WTC11 (cell line): ENCODE measurements at regions not wholly inside any gene's neighbourhood (a gene's known extent, or its start where the extent isn't known, plus 50 kb on each side); places are given as distances from the start of the nearest gene placed in this dataset.

ENCODE experiments used
- ATAC-seq: fragments of 200-7000 bp; cut with Tn5 transposase; 2 replicates; pipeline ENCODE4 v1.10.0; 2021; ENCODE audit warnings: mild to moderate bottlenecking, moderate library complexity
- CTCF ChIA-PET: fragments of 300-600 bp; sonication (Branson Sonifier 250); formaldehyde crosslinking; loops from one replicate; lab custom pipeline; 2021; ENCODE audit warnings: antibody characterized with exemption; lab: Charles Lee
- POLR2A ChIA-PET: fragments of 350-600 bp; sonication (Branson Sonifier 250); formaldehyde crosslinking; loops from one replicate; lab custom pipeline; 2021; ENCODE audit warnings: antibody characterized with exemption; lab: Charles Lee
- DNase-seq: peaks from one replicate; pipeline ENCODE4 v3.0.0; 2021; ENCODE audit warnings: low spot score
- H3K27ac Mint-ChIP-seq: 2 replicates; pipeline ENCODE4 v1.8.0; 2021; ENCODE audit warnings: mixed read lengths
- H3K27me3 Mint-ChIP-seq: 2 replicates; pipeline ENCODE4 v1.8.0; 2021; ENCODE audit warnings: low read depth, mild to moderate bottlenecking, moderate library complexity, mixed read lengths
- H3K36me3 Mint-ChIP-seq: 2 replicates; pipeline ENCODE4 v1.8.0; 2021; ENCODE audit warnings: mixed read lengths
- H3K4me1 Mint-ChIP-seq: 2 replicates; pipeline ENCODE4 v1.8.0; 2022; ENCODE audit warnings: mixed read lengths
- H3K4me3 Mint-ChIP-seq: 2 replicates; pipeline ENCODE4 v1.8.0; 2021; ENCODE audit warnings: mild to moderate bottlenecking, moderate library complexity, mixed read lengths
- H3K9me3 Mint-ChIP-seq: 2 replicates; pipeline ENCODE4 v1.8.0; 2021; ENCODE audit warnings: mixed read lengths
- ARID4B ChIP-seq: sonication (generic); formaldehyde crosslinking; IDR thresholded peaks from 2 replicates; pipeline ENCODE4 v1.8.0; 2023; ENCODE audit warnings: missing genetic modification reagents, mild to moderate bottlenecking, borderline replicate concordance
- ATF2 ChIP-seq: sonication (generic); formaldehyde crosslinking; IDR thresholded peaks from 2 replicates; pipeline ENCODE4 v1.8.1; 2022; ENCODE audit warnings: low read depth, missing genetic modification reagents, borderline replicate concordance
- ATF6 ChIP-seq: sonication (generic); formaldehyde crosslinking; IDR thresholded peaks from 2 replicates; pipeline ENCODE4 v1.8.1; 2023; ENCODE audit warnings: mild to moderate bottlenecking, missing genetic modification reagents
- EMX1 ChIP-seq: fragments of 250-450 bp; sonication (Bioruptor Pico); IDR thresholded peaks from 2 replicates; pipeline ENCODE4 v1.8.0; 2021; ENCODE audit warnings: mild to moderate bottlenecking
- GTF2I ChIP-seq: fragments of 250-450 bp; sonication (Bioruptor Pico); conservative IDR thresholded peaks from 2 replicates; pipeline ENCODE4 v1.4.0; 2021; ENCODE audit warnings: mild to moderate bottlenecking
- JAZF1 ChIP-seq: fragments of 250-450 bp; sonication (Bioruptor Pico); IDR thresholded peaks from 2 replicates; pipeline ENCODE4 v1.9.0; 2021; ENCODE audit warnings: moderate library complexity, mild to moderate bottlenecking, inconsistent platforms
- MXD4 ChIP-seq: fragments of 250-450 bp; sonication (Bioruptor Pico); IDR thresholded peaks from 2 replicates; pipeline ENCODE4 v1.8.0; 2021; ENCODE audit warnings: mild to moderate bottlenecking, moderate library complexity, borderline replicate concordance
- NR2C2 ChIP-seq: sonication (generic); formaldehyde crosslinking; IDR thresholded peaks from 2 replicates; pipeline ENCODE4 v1.8.0; 2022; ENCODE audit warnings: mild to moderate bottlenecking, missing genetic modification reagents
- PRRX2 ChIP-seq: fragments of 250-450 bp; sonication (Bioruptor Pico); IDR thresholded peaks from 2 replicates; pipeline ENCODE4 v1.8.0; 2021; ENCODE audit warnings: mild to moderate bottlenecking
- SOX15 ChIP-seq: fragments of 250-450 bp; sonication (Bioruptor Pico); IDR thresholded peaks from 2 replicates; pipeline ENCODE4 v1.9.0; 2021; ENCODE audit warnings: mild to moderate bottlenecking
- ZBTB43 ChIP-seq: sonication (generic); formaldehyde crosslinking; IDR thresholded peaks from 2 replicates; pipeline ENCODE4 v1.8.1; 2023; ENCODE audit warnings: mild to moderate bottlenecking, missing genetic modification reagents
- ZNF232 ChIP-seq: sonication (generic); formaldehyde crosslinking; IDR thresholded peaks from 2 replicates; pipeline ENCODE4 v1.8.0; 2022; ENCODE audit warnings: mild to moderate bottlenecking, missing genetic modification reagents
- ZNF263 ChIP-seq: sonication (generic); formaldehyde crosslinking; IDR thresholded peaks from 2 replicates; pipeline ENCODE4 v1.8.1; 2022; ENCODE audit warnings: low read depth, mild to moderate bottlenecking, moderate library complexity, missing genetic modification reagents
- ZNF423 ChIP-seq: fragments of 250-450 bp; sonication (Bioruptor Pico); IDR thresholded peaks from 2 replicates; pipeline ENCODE4 v2.1.2; 2022; ENCODE audit warnings: mild to moderate bottlenecking, moderate library complexity
- ZNF512 ChIP-seq: sonication (generic); formaldehyde crosslinking; IDR thresholded peaks from 2 replicates; pipeline ENCODE4 v1.8.1; 2022; ENCODE audit warnings: missing genetic modification reagents, borderline replicate concordance

- no peak overlapping the region for H3K27ac Mint-ChIP-seq
- no peaks in the 10 kb centered on the region for H3K9me3 Mint-ChIP-seq
- CTCF ChIA-PET, result interaction anchor here (0.6 kb wide), 1 partner anchor 78 kb away, joined by 4 read pairs; no protein-coding TSS in a partner anchor
- TF ChIP-seq ATF6 (CRISPR knock-in tag) (no peak), MXD4 (CRISPR knock-in tag) (no peak), JAZF1 (CRISPR knock-in tag) (no peak), NR2C2 (no peak), EMX1 (CRISPR knock-in tag) (no peak), ZNF232 (CRISPR knock-in tag) (no peak), ZNF512 (CRISPR knock-in tag) (no peak), ATF2 (no peak), ZBTB43 (CRISPR knock-in tag) (no peak), ZNF423 (CRISPR knock-in tag) (no peak), PRRX2 (CRISPR knock-in tag) (no peak)
- TF ChIP-seq, all 79 proteins: peak for 0
- Mint-ChIP-seq H3K4me1 (peaks cover 4% of the 10 kb centered on the region; the same call in 1 of the 2 replicates), H3K4me3 (no peak overlapping the region), H3K36me3 (no peaks in the 10 kb centered on the region), H3K27me3 (no peaks in the 10 kb centered on the region)
- POLR2A ChIA-PET, result no interaction called here
- no peak for ATAC-seq
- no peak for DNase-seq
Measured at GRCh38 chr1:57959531-57960241, 535.8 kb upstream of the DAB1 start.

- Mint-ChIP-seq H3K27ac (no peak overlapping the region), H3K4me3 (no peak overlapping the region), H3K4me1 (no peaks in the 10 kb centered on the region), H3K27me3 (no peaks in the 10 kb centered on the region), H3K36me3 (no peaks in the 10 kb centered on the region), H3K9me3 (no peaks in the 10 kb centered on the region; the same call in 1 of the 2 replicates)
- POLR2A ChIA-PET, result no interaction called here
- ATAC-seq, result no peak
- CTCF ChIA-PET, result no interaction called here
- TF ChIP-seq SOX15 (CRISPR knock-in tag) (no peak), GTF2I (CRISPR knock-in tag) (no peak), ARID4B (CRISPR knock-in tag) (no peak), ZNF263 (CRISPR knock-in tag) (no peak)
- no peak for DNase-seq
Measured at GRCh38 chr1:57957576-57957975, 533.7 kb upstream of the DAB1 start.
